Mesenteric fat pad (tissue), 1 donor: ENCODE measurements at regions not wholly inside any gene's neighbourhood (a gene's known extent, or its start where the extent isn't known, plus 50 kb on each side); places are given as distances from the start of the nearest gene placed in this dataset.

Experiments used
- DNase-seq: peaks from one replicate; pipeline ENCODE4 v3.0.0-alpha.2; 2020; ENCODE audit warnings: low spot score
- donor health status: DM: yes; HTN: yes; CAD: no.

DNA sequence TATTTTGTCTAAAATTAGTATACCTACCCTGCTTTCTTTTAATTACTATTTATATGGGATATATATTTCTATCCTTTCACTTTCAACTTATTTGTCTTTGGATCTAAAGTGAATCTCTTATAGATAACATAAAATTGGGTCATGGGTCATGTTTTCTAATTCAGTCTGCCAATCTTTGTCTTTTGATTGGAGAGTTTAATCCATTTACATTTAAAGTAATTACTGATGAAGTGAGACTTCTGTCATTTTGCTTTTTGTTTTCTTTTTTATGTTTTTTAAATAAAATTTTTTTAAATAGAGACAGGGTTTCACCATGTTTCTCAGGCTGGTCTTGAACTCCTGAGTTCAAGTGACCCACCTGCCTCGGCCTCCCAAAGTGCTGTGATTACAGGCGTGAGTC is 50.5 kb upstream of the PRDM1 start:
- no peak for DNase-seq

DNA sequence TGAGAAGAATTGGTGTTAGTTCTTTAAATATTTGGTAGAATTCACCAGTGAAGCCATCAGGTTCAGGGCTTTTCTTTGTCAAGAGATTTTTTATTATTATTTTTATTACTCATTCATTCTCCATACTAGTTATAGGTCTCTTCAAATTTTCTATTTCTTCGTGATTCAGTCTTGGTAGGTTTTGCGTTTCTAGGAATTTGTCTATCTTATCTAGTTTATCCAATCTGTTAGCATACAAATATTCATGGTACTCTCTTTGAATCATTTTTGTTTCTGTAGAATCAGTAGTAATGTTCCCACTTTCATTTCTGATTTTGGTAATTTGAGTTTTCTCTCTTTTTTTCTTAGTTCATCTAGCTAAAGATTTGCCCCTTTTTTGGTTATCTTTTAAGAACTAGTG is 52.3 kb upstream of the PRDM1 start:
- no peak for DNase-seq

DNA sequence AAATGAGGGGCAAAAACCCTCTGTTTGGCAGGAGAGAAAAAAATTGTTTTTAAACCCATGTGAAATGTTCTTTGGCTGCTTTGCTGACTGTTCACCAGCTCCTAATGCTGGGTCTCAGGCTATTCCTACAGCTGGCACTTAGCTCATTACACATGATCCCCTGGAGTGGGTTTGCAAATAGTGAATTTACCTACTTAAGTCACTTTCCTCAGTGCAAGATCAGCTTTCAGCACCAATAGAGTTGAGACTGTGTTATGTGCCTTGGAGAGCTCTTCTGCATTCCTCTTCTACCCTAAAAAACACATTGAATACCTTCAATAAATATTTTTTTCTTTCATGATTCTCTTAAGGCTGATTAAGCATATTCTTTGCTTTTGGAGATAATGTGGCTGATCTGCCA is 58.4 kb upstream of the PRDM1 start:
- no peak for DNase-seq

DNA sequence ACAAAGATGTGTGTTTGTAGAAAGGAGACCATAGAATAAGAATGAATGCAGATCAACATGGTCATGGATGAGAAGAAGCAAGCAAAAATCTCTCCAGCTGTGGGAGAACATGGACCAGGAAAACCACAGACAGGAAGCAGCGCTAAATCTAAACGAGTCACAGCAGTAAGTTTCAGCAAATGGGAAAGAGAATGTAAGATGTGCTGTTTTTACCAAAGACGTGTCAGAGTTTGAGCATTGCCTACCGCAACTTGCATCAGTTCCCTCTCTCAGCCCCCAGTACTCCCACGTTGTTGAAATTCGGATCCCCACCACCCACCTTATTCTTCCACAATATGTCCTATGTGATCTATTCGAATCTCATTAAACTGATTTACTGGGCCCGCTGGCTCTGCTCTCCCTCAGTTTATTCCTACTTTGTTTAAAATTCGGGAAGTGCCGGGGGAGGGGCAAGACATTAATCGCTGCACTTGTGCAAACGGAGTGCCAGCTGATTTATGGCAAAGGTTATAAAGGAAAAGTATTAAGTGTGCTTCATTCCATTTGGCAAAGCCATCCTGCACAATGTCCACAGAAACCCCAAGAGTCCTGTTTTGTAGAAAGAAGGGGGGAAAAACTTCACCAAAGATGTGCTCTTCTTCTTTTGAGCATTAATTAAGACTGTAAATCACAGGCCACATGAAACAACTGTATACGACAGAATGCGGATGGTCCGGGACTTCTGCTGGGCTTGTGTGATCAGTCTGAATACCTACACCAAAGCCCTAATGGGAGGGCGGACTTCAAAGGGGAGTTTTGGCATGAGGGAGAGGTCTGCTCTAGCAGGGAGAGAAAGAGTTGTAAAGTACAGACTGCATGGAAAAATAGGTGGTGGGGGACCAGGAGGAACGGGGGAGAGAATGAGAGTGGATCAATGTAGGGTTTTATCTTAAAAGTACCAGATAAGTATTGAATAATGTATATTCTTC is 59.1 kb upstream of the PRDM1 start:
- no peak for DNase-seq

DNA sequence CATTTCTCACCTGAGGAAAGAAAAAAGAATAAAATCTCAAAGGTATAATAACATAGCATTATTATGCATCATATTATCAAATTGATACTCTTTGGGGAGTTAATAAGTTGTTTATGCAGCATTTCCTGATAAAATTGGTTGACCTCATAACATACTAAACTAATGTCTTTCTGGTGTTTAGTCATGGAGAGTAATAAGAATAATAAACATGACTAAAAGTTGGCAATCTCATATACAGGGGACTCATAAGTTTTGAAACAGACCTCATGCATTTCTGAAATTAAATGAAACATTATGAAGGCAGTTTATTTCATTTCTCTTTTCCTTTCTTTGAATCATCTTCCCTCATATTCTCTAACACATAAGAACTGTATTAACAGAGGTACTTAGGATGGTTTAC is 60.5 kb upstream of the PRDM1 start:
- no peak for DNase-seq

DNA sequence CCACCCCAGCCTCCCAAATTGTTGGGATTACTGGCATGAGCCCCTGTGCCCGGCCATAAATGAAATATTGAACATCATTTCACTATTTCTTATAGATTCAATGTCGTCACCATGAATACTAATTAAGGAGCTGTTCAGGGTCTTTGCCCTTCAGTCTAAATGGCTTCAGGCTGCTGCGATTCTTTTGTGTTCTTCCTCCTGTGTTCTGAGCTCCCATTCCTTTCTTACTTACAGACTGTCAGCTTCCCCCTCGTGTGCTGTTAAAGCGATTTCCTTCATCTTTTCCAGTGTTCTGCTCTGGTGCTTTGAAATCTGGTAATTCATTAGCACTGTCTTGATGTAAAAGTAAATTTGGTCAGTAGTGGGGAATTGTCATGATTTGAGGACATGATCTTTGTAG is 63.3 kb upstream of the PRDM1 start:
- no peak for DNase-seq

DNA sequence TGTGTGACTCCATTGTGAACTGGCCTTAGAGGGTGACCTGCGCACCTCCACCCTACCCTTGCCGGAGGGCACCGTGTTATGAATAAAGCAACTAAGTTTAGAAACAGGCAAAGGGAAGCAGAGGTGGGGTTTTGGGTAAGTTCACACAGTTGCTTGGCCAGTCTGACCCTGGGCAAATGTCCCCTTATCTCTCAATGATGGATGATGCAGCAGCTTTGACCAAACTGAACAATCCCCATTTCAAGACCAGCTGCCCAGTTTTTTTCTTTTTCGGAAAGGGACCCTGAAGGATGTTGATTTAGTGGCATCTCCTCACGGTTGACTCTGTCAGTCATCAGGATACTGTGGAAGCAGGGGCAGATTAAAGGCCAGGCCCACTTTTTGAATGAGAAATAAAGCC is 68.7 kb upstream of the PRDM1 start:
- DNase-seq = no peak

DNA sequence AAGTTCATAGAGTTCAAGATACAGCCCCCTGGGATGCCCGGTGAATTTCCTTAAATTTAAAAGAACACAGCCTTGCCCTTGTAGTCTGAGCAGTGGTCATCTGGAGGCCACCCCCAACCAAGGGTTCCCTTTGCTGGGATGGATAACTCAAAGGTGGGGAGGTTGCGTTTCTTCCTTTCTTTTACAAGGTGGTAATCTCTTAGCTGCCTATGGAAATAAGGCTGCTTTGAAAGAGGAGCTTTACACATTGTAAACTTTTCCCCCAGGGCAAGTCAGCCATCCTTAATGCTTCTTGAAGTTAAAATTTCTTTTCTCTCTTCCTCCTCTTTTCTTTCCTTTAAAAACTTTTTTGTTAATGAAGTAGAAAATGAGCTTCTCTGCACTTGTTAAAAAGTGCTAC is 71.2 kb upstream of the PRDM1 start:
- no peak for DNase-seq

DNA sequence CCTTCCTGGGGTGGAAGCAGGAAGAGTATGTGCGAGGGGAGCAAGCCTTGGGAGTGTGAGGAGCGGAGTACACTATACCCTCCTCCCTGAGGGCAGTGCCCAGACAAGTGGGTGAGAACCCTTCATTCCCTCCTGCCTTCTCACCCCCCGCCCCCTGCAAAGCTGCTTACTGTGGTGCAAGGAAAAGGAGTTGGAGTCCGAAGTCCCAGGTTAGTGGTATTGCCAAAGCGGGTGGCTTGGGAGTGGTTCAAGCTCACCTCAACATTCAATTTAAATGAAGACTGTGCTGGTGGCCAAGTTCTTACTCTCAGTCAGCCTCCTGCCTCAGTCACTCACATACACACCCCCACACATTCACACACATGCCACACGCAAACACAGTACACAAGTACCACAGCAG is 74.7 kb upstream of the PRDM1 start:
- DNase-seq = no peak

DNA sequence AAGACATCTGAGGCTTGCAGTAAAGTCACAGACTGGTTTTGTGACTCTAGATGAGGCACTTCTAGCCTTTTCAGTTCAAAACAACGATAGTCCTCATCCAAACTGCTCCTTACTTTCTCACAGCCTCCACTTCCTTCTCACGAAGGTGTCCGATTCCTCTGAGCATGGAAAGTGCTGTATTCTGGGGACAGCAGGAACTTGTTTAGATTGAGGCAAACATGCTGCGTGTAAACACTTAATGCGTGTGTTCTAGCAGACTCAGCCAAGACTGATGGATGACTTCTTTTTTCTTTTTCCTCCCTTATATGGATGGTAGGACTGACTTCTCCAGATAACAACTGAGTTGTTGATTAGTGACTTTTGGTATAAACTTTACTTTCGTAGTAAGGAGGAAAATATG is 80.2 kb upstream of the PRDM1 start:
- DNase-seq = no peak

DNA sequence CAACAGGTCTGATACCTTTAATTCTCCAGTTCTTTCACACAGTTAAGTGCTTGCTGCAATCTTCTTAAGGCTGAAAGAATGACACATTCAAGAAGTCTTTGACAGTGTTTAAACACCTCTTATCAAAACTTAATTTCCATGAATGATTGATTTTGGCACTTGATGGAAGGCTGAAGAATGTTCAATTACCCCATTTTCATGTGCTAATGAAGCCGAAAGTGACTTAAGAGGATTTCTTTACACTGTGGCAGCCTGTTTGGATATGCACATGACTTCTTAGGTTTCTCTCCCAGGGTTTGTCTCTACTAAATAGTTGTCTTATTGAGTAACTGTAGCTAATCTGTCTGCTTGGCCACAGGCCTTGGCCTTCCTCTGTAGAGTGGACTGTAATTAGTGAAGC is 81.1 kb upstream of the PRDM1 start:
- no peak for DNase-seq

DNA sequence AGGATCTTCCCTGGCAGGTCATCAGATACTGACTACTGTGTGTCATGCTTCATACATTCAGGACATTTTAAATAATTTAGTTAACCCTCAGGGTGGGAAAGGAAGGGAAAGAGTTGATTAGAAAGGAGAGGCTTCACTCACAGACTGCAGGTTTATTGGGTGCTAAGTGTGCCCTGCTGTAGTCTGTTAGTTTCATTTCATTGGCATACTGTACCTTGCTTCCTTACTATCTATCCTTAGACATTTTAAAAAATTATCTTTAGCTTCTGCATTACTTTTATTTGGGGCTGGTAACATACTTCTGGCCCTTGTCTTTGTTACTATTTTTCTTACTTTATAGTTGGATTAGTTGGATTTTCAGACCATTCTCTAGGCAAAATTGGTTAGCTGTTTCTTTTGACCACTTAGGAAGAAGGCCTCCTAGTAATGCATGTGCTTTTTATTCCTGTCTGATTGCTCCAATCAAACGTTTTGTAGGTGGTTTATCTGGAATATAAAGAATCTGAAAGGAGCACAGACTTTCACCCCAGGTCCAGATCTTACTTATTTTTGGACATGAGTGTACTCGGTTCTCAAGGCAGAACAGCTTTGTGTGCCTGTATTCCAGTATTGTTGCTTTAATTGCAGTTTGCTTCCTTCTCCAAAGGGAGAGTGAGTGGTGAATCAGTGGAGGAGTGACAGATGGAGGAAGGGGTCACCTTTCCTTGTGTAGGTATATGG is 82.7 kb upstream of the PRDM1 start:
- DNase-seq = no peak

DNA sequence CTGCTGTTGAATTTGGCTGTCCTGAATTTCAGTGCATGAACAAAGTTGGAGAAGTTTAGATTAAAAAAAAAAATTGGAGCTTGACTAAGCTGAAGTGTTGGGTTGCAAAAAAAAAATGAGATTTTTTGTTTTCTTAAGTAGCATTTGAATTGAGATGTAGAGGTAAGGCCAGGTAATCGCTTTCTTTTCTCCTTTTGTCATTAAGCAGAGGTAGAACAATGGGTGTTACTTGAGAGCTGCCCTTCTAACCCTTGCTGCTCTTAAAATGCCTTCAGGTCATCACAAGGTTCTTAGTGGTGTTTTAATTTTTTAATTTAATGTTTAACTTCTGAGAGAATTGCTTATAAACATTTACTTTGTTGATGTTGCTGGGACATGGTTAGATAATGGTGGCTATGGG is 84.1 kb upstream of the PRDM1 start:
- no peak for DNase-seq

DNA sequence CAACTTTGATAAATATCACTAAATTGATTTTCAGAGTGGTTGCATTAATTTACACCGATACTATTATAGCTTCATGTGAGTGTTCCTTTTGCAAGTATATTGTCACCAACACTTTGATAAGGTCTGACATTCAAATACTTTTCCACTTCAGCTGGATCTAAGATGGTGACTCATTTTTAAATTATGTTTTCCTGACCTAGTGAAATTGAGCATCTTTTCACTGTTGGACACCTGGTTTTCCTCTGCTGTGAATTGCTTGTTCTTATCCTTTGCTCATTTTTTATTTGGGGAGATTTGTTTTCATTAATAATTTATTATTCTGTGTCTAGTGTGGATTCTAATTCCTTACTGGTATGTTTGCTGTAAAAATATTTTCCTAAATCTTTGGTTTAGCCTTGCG is 85.2 kb upstream of the PRDM1 start:
- DNase-seq = no peak

DNA sequence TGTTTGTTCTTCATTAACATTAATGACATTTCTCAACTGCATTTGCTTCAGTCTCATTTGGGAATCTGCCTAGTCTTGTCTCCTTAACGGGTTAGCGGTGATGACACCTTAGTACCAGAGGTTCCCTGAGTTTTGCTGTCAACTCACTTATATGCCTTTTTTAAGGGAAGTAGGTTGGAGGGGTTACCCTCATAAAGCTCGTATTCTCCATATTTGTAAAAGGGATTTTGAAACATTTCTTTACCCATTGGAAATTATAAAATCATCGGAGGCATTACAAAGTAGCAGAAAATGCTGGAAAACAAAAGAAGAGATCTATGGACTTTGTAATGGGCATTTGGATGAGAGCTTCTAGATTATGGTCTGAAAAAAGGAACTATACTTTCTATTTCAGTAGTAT is 88.7 kb upstream of the PRDM1 start:
- no peak for DNase-seq

DNA sequence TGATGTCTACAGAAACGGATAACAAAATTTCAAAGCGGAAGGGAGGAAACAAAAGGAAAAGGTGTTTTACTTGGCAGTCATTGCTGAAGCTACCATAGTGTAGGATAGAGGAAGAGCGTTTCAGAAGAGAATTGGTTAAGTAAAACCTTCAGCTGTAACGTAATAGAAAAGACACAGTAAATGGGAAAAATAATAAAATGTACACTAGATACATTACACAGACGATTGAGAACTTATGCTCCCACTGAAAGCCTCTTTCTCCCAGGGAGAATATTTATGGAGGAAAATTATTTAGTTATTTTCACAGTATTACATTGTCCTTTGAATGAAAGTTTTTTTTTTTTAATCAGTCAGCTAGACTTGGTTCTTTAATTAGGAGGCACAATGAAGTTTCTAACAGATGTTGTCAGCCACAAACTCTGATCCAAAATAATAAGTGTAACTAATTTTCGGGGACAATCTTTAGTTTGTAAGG is 90.7 kb upstream of the PRDM1 start:
- no peak for DNase-seq

DNA sequence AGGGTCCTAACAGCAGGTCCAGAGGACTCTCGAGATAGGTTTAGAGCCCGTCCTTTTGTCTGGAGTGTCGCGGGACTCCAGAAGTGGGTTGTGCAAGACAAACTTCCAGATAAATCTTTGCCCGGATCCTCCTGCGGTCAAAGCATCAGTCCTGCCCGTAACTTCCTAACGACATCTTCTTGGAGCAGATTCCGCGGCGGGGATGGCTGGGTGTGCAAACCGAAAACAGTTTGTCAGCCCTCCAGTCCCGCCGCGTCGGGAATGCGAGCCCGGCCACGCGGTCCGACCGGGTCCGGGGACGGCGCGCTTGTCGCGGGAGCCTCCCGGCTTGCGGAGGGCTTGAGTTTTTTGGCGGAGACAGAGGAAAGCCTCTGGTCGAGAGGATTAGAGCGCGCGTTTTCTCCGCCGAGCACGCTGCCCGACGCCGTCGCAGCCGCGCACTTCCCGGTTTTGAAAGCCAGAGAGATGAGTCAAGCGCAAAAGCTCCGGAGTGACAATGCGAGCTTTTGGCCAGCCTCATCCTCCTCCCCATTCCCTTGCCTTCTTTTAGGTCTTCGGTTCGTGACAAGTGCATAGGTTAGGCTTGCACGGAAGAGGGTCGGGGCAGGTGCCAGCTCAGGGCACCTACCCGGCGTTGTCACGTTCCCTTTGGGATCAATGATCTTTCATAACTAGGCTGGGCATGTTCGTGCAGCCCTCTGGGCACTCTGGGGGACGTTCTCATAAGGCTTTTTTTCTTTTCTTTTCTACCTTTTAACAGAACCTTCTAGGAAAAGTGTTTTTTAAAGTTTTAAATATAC is 91.3 kb upstream of the PRDM1 start:
- DNase-seq = no peak

DNA sequence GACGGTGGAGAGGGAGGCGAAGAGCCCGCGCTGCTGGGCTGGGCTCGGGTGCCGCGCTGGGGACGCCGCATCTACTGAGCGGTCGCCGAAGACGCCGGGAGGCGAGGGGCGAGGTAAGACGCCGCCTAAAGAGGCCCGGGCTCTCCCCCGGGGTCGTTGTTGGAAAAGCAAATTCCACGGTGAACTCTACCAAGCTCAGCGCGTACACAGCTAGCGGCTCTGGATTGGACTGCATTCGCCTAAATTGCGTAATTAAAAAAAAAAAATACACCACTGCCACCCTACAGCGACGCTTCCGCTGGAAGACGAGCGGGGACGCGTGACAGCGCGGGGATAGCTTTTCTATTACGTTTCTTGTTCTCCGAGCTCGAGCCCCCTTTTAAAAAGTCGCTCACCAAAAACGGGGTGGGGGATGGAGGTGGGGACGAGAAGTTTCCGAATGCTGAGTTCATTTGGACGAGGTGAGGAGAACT is 92.0 kb upstream of the PRDM1 start:
- DNase-seq = no peak

DNA sequence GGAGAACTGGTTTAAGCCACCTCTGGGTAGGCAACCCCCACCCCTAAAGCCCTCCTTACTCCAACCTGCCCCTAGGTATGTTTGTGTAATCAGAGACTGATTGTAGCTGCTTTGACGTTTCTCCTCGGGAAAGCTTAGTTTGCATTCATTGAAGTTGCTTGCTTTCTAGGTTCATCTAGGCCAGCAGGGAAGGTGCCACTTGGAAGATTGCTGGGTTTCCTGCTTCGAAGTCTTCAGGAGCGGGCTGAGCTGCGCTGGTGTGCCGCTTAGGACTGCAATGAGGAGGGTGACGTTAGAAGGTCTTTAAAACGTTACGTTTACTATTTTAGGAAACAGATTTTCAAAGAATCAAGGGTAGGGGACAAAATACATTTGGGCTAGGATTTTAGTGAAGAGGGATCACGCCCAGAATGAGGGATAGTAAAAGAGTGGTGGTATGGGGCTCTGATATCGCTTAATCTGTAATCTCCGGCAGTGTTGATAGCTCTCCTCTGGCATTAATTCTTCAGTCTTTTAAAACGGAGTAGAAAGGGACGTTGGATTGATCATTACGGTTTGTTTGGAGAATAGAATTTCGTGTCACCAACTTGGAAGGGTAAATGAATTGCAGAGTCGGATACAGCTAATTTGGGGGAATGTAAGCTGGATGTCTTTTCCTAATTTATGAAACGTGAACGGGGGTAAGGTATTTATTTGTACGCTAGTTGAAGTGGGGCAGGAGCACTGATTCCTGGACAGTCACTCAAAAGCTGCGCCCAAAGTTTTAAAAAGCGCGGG is 92.6 kb upstream of the PRDM1 start:
- DNase-seq = no peak

DNA sequence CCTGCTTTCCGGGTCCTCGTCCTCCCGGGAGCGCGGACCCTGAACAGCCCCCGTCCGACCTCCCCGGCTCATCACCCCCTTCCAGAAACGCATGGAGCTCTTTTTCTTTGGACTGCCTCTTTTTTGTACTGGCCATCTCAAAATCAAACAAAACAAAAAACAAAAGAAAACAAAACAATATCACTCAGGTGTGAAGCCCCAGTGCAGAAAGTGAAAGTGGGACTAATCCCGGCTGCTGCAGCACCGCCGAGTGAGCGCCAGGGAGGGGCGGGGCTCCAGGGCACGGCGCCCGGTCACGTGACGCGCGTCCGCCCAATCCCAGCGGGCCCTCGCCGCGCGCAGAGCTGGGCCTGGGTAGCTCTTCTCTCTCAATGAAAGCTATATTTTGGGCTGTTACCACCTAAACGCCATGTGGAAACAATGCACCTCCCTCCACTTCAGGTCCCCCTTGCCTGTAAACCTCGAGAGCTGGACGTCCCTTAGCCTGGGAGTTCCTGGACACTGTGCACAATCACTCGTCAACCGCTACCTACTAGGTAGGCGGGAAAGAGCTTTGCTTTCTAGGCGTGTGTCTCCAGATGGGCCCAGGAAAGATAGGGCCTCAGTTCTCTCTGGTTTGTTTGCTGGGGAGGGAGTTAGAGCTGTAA is 93.7 kb upstream of the PRDM1 start:
- peak; percentile 95 for DNase-seq
